ENCODE measurements at regions not wholly inside any gene's neighbourhood (a gene's known extent, or its start where the extent isn't known, plus 50 kb on each side); places are given as distances from the start of the nearest gene placed in this dataset.

DNA sequence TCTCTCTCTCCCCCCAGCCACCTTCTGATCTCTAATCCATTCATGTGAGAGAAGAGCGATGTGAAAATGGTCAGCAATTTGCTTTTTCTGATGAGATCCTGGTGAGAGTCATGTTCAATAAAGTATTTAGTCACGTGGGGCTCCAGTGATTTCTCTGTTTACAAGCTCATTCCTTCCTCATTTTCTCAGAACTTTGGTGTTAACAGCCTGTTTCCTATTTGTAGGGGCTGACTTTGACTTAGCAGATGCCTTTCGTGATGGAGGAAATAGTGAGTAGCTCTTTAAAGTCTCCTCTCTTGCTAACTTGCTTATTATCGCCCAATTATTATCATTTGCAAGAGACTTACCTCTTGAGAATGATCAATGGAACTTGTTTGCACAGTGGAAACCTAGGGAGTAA is 72.6 kb upstream of the CD99 start:
- ChIA-PET CTCF (no interaction called here), POLR2A (no interaction called here)
- peaks cover 3% of the 10 kb centered on the region; the same call in 1 of the 3 replicates for H3K4me1 ChIP-seq
- WGBS (ENCODE audit: missing lambda C conversion rate), result 59% methylated on average over 4 of the region's 4 CpGs
- no peak overlapping the region for H3K27ac ChIP-seq
- FAIRE-seq, result no peak
- DNase-seq (ENCODE audit: low read depth in 1 of 2, low spot score in 1 of 2), result no peak
- no peak for TF ChIP-seq ZC3H11A (IDR thresholded peaks at IDR 0.05)
- TF ChIP-seq, protein P1, sequence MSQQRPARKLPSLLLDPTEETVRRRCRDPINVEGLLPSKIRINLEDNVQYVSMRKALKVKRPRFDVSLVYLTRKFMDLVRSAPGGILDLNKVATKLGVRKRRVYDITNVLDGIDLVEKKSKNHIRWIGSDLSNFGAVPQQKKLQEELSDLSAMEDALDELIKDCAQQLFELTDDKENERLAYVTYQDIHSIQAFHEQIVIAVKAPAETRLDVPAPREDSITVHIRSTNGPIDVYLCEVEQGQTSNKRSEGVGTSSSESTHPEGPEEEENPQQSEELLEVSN (IDR thresholded peaks at IDR 0.05; ENCODE audit: borderline replicate concordance, low read depth), result no peak
- no peak for TF ChIP-seq HDAC2 (IDR thresholded peaks at IDR 0.05)
- no peak for TF ChIP-seq JUNB (IDR thresholded peaks at IDR 0.05)
- no peak for TF ChIP-seq NFE2L2 (conservative IDR thresholded peaks at IDR 0.05; ENCODE audit: low read length)
- TF ChIP-seq FOSL2 (IDR thresholded peaks at IDR 0.05), result no peak
- no peak for TF ChIP-seq FOSL2 (CRISPR knock-in tag; IDR thresholded peaks at IDR 0.05)
- no peak for TF ChIP-seq MAZ (IDR thresholded peaks at IDR 0.05; ENCODE audit: borderline replicate concordance, low read depth, low read length)
- no peak for TF ChIP-seq TP53 (CRISPR knock-in tag; IDR thresholded peaks at IDR 0.05)
- no peak for TF ChIP-seq POLR2AphosphoS2 (conservative IDR thresholded peaks at IDR 0.05; ENCODE audit: low read length)
- TF ChIP-seq ZFP36 (IDR thresholded peaks at IDR 0.05; ENCODE audit: borderline replicate concordance, partially characterized antibody), result no peak
- no peak overlapping the region for H3K4me3 ChIP-seq
- no peaks in the 10 kb centered on the region for H3K9me3 ChIP-seq
- H3K4me2 ChIP-seq, result no peak overlapping the region
- ATAC-seq, result no peak

DNA sequence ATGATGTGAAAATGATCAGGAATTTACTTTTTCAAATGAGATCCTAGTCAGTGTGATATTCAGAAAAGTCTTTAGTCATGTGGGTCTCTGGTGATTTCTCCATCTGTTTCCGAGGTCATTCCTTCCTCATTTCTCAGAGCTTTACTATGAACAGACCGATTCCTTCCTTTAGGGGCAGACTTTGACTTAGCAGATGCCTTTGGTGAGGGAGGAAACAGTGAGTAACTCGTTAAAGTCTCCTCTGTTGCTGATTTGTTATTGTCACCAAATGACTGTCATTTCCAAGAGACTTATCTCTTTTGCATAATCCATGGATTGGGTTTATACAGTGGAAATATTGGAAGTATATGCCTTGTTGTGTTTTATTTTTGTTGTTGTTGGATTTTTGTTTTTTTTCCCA is 76.2 kb upstream of the CD99 start:
- TF ChIP-seq ESRRA (IDR thresholded peaks at IDR 0.05; ENCODE audit: borderline replicate concordance, low read length), result no peak
- TF ChIP-seq TFCP2L1 (CRISPR knock-in tag; IDR thresholded peaks at IDR 0.05), result no peak
- TF ChIP-seq NPAS2 (CRISPR knock-in tag; IDR thresholded peaks at IDR 0.05; ENCODE audit: borderline replicate concordance), result no peak
- TF ChIP-seq ZSCAN20 (CRISPR knock-in tag; IDR thresholded peaks at IDR 0.05), result no peak
- TF ChIP-seq RFX5 (IDR thresholded peaks at IDR 0.05), result no peak
- DNase-seq (ENCODE audit: low read depth in 1 of 2, low spot score in 1 of 2) (peak in 1 of 2 experiments; percentile 57), ATAC-seq (peak; percentile 79 to 82; a peak in 5 of 6 replicates), FAIRE-seq (no peak)
- Histone ChIP-seq H3K27ac (no peak overlapping the region), H3K4me3 (no peak overlapping the region), H3K4me1 (peaks cover 18% of the 10 kb centered on the region; the same call in 2 of the 3 replicates), H3K4me2 (no peak overlapping the region), H3K9me3 (no peaks in the 10 kb centered on the region)
- CTCF ChIA-PET, result no interaction called here
- POLR2A ChIA-PET, result no interaction called here
- WGBS (ENCODE audit: missing lambda C conversion rate), result 47% methylated on average over 3 of the region's 3 CpGs

DNA sequence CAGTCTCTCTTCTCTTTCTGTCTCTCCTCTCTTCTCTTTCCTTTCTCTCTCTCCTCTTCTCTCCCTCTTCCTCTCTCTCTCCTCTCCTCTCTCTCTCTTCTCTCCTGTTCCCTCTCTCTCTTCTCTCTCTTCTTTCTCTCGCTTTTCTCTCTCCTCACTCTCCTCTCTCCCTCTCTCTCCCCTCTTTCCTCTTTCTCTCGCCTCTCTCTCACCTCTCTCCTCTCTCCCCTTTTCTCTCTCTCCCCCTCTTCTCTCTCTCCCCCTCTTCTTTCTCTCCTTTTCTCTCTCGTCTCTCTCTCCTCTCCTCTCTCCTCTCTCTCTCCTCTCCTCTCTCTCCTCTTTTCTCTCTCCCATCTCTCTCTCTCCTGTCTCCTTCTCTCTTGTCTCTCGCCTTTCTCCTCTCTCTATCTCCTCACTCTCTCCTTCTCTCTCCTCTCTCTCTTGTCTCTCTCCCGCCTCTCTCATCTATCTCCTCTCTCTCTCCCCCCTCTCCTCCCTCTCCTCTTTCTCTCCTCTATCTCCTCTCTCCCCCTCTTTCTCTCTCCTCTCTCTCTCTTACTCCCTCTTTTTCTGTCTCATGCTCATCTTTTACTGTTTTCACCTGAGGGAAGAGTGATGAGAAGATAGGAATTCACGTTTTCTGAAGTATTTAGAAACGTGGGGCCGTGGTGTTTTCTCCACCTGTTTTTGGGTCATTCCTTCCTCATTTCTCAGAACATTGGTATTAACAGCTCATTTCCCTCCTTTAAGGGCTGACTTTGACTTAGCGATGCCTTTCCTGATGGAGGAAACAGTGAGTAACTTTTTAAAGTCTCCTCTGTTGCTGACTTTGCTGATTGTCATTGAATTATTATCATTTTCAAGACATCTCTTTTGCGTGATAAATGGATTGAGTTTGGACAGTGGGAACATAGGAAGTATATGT is 80.6 kb upstream of the CD99 start:
- Histone ChIP-seq H3K4me3 (peak overlapping the region; percentile 79), H3K9me3 (no peaks in the 10 kb centered on the region), H3K4me2 (peak overlapping the region; percentile 74), H3K4me1 (peaks cover 18% of the 10 kb centered on the region; the same call in 2 of the 3 replicates), H3K27ac (peak overlapping the region; percentile 89 to 92; a peak in 5 of 6 replicates)
- TF ChIP-seq SMC3 (IDR thresholded peaks at IDR 0.05), result no peak
- TF ChIP-seq RFX5 (IDR thresholded peaks at IDR 0.05), result no peak
- TF ChIP-seq FOSB (CRISPR knock-in tag; IDR thresholded peaks at IDR 0.05), result no peak
- TF ChIP-seq, protein P1 (IDR thresholded peaks at IDR 0.05; ENCODE audit: borderline replicate concordance, low read depth), result no peak
- TF ChIP-seq, protein P2, sequence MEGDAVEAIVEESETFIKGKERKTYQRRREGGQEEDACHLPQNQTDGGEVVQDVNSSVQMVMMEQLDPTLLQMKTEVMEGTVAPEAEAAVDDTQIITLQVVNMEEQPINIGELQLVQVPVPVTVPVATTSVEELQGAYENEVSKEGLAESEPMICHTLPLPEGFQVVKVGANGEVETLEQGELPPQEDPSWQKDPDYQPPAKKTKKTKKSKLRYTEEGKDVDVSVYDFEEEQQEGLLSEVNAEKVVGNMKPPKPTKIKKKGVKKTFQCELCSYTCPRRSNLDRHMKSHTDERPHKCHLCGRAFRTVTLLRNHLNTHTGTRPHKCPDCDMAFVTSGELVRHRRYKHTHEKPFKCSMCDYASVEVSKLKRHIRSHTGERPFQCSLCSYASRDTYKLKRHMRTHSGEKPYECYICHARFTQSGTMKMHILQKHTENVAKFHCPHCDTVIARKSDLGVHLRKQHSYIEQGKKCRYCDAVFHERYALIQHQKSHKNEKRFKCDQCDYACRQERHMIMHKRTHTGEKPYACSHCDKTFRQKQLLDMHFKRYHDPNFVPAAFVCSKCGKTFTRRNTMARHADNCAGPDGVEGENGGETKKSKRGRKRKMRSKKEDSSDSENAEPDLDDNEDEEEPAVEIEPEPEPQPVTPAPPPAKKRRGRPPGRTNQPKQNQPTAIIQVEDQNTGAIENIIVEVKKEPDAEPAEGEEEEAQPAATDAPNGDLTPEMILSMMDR (IDR thresholded peaks at IDR 0.05), result no peak
- TF ChIP-seq KDM1A (IDR thresholded peaks at IDR 0.05; ENCODE audit: low read depth), result no peak
- TF ChIP-seq EHMT2 (IDR thresholded peaks at IDR 0.05; ENCODE audit: low read depth), result no peak
- no peak for TF ChIP-seq ZNF302 (CRISPR knock-in tag; IDR thresholded peaks at IDR 0.05)
- no peak for TF ChIP-seq JUNB (IDR thresholded peaks at IDR 0.05)
- TF ChIP-seq PHF8 (IDR thresholded peaks at IDR 0.05; ENCODE audit: borderline replicate concordance, low read depth), result no peak
- TF ChIP-seq MAZ (IDR thresholded peaks at IDR 0.05; ENCODE audit: borderline replicate concordance, low read depth, low read length), result no peak
- ChIA-PET CTCF (no interaction called here), POLR2A (no interaction called here)
- 48% methylated on average over 10 of the region's 10 CpGs for WGBS (ENCODE audit: missing lambda C conversion rate)
- no peak for FAIRE-seq
- no peak for DNase-seq (ENCODE audit: low read depth in 1 of 2, low spot score in 1 of 2)
- ATAC-seq, result no peak
